ENCODE measurements at regions not wholly inside any gene's neighbourhood (a gene's known extent, or its start where the extent isn't known, plus 50 kb on each side); places are given as distances from the start of the nearest gene placed in this dataset.

- Histone ChIP-seq H3K27me3 (replicated peaks in 1 of 4; ENCODE audit: control extremely low read depth in 1 of 4, control insufficient read depth in 3 of 4, insufficient read depth in 4 of 4, low read length in 3 of 4) (no peaks in the 10 kb centered on the region), H3K4me1 (ENCODE audit: control insufficient read depth in 2 of 2, insufficient read depth in 2 of 2, low read length in 2 of 2) (no peaks in the 10 kb centered on the region), H3K36me3 (replicated peaks in 1 of 2; ENCODE audit: control extremely low read depth in 1 of 2, control insufficient read depth in 1 of 2, extremely low read depth in 1 of 2, insufficient read depth in 2 of 2, low read length in 1 of 2) (no peaks in the 10 kb centered on the region), H3K79me2 (ENCODE audit: control insufficient read depth, insufficient read depth, low read length) (no peaks in the 10 kb centered on the region), H2AFZ (ENCODE audit: insufficient read depth, low read depth, low read length, poor library complexity, severe bottlenecking) (no peak overlapping the region), H4K20me1 (ENCODE audit: control insufficient read depth, insufficient read depth, low read length, poor library complexity, severe bottlenecking) (no peaks in the 10 kb centered on the region), H3K4me2 (replicated peaks; ENCODE audit: low read depth, low read length, poor library complexity, severe bottlenecking) (no peak overlapping the region), H3K9me3 (ENCODE audit: control extremely low read depth in 1 of 3, control insufficient read depth in 2 of 3, insufficient read depth in 1 of 3, low read length in 2 of 3) (peaks cover 0 to 5% (median 0%) of the 10 kb centered on the region in 3 donors), H3K27ac (ENCODE audit: low read length in 2 of 2) (no peak overlapping the region), H3K9ac (ENCODE audit: low read length) (no peak overlapping the region), H3K4me3 (ENCODE audit: control extremely low read depth in 1 of 5, extremely low read depth in 1 of 5, insufficient read depth in 1 of 5, low read depth in 2 of 5, low read length in 4 of 5) (no peak overlapping the region)
- H3K4me1 Mint-ChIP-seq: no peaks in the 10 kb centered on the region
- H3K27ac Mint-ChIP-seq: no peak overlapping the region
- intact Hi-C loops (cut with micrococcal nuclease): no loop called here
- ChIA-PET POLR2A (no interaction called here), CTCF (no interaction called here)
- TF ChIP-seq EZH2 (IDR thresholded peaks at IDR 0.05; ENCODE audit: borderline replicate concordance, insufficient read depth, low read depth, low read length, poor library complexity, severe bottlenecking) (no peak), CTCF (IDR thresholded peaks at IDR 0.05) (no peak)
- H3K4me3 Mint-ChIP-seq: no peak overlapping the region
- DNase-seq: no peak
- ATAC-seq (ENCODE audit: low read depth): no peak
- peaks cover 6% of the 10 kb centered on the region for H3K27me3 Mint-ChIP-seq
- peaks cover 2% of the 10 kb centered on the region for H3K9me3 Mint-ChIP-seq (ENCODE audit: insufficient read depth)
These were observed 168.2 kb downstream of the SH2D4B start for GRCh38 chr10:80705899-80706298.

- Histone ChIP-seq H3K27me3 (replicated peaks in 1 of 4; ENCODE audit: control extremely low read depth in 1 of 4, control insufficient read depth in 3 of 4, insufficient read depth in 4 of 4, low read length in 3 of 4) (peaks cover 0 to 4% (median 1%) of the 10 kb centered on the region in 4 experiments), H3K79me2 (ENCODE audit: control insufficient read depth, insufficient read depth, low read length) (no peaks in the 10 kb centered on the region), H3K4me2 (replicated peaks; ENCODE audit: low read depth, low read length, poor library complexity, severe bottlenecking) (no peak overlapping the region), H3K9ac (ENCODE audit: low read length) (no peak overlapping the region), H3K9me3 (ENCODE audit: control extremely low read depth in 1 of 3, control insufficient read depth in 2 of 3, insufficient read depth in 1 of 3, low read length in 2 of 3) (peaks cover 0 to 5% (median 0%) of the 10 kb centered on the region in 3 donors), H3K4me3 (ENCODE audit: control extremely low read depth in 1 of 5, extremely low read depth in 1 of 5, insufficient read depth in 1 of 5, low read depth in 2 of 5, low read length in 4 of 5) (no peak overlapping the region), H2AFZ (ENCODE audit: insufficient read depth, low read depth, low read length, poor library complexity, severe bottlenecking) (no peak overlapping the region), H3K36me3 (replicated peaks in 1 of 2; ENCODE audit: control extremely low read depth in 1 of 2, control insufficient read depth in 1 of 2, extremely low read depth in 1 of 2, insufficient read depth in 2 of 2, low read length in 1 of 2) (no peaks in the 10 kb centered on the region), H3K4me1 (ENCODE audit: control insufficient read depth in 2 of 2, insufficient read depth in 2 of 2, low read length in 2 of 2) (no peaks in the 10 kb centered on the region), H3K27ac (ENCODE audit: low read length in 2 of 2) (no peak overlapping the region), H4K20me1 (ENCODE audit: control insufficient read depth, insufficient read depth, low read length, poor library complexity, severe bottlenecking) (no peaks in the 10 kb centered on the region)
- Mint-ChIP-seq H3K27me3 (peaks cover 4% of the 10 kb centered on the region), H3K4me1 (no peaks in the 10 kb centered on the region), H3K4me3 (no peak overlapping the region), H3K27ac (no peak overlapping the region), H3K9me3 (ENCODE audit: insufficient read depth) (peaks cover 2% of the 10 kb centered on the region)
- TF ChIP-seq CTCF (IDR thresholded peaks at IDR 0.05) (no peak), EZH2 (IDR thresholded peaks at IDR 0.05; ENCODE audit: borderline replicate concordance, insufficient read depth, low read depth, low read length, poor library complexity, severe bottlenecking) (no peak)
- ChIA-PET CTCF (interaction anchor here (0.7 kb wide), 1 partner anchor 1406 kb away, joined by 3 read pairs; no protein-coding TSS in a partner anchor), POLR2A (no interaction called here)
- no CpG with 5 or more reads among the region's 2 CpGs for WGBS (ENCODE audit: insufficient coverage)
- ATAC-seq (ENCODE audit: low read depth): no peak
- DNase-seq: no peak
- intact Hi-C loops (cut with micrococcal nuclease): no loop called here
These were observed 170.5 kb downstream of the SH2D4B start for GRCh38 chr10:80708185-80708584.

Data from B cell (primary cell).